ENCODE measurements at regions not wholly inside any gene's neighbourhood (a gene's known extent, or its start where the extent isn't known, plus 50 kb on each side); places are given as distances from the start of the nearest gene placed in this dataset.

DNA sequence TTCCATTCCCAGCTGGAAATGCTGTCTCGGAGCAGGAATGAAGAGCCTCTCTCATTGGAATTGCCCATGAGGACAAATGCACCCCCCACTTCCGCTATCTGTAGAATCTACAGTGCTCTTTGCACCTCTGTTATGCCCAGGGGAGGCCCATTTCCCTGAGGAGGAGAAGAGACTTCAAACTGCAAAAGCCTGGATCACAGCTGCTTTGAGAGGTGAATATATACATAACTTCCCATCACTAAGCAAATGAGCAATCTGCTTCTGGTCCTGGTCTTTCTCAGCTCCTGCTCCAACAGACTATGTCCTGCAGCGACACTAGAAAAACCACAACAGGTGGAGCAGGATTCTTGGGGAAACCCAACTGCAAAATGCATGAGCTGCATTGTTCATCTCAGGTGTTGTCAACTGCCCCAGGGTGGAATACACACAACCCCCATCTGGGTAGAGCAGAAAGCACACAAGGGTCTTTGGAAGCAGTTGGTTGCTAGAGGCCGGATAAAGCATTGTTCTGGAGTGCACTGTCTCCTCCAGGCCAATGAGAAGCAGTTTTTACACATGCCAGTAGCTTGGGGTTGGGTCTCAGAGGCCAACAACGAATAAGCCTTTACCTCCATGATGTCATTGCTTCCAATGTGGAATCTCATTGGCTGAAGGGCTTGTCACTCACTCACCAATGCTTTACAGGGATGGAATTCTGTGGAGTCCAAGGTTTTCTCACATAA is 67.7 kb upstream of the RAB4A start:
- Mint-ChIP-seq H3K4me1 (ENCODE audit: low read depth) (peaks cover 12% of the 10 kb centered on the region), H3K9me3 (no peaks in the 10 kb centered on the region; the same call in 1 of the 2 replicates), H3K36me3 (ENCODE audit: low read depth) (no peaks in the 10 kb centered on the region; the same call in 1 of the 2 replicates), H3K4me3 (no peak overlapping the region), H3K27ac (no peak overlapping the region), H3K27me3 (ENCODE audit: insufficient read depth) (peaks cover 8% of the 10 kb centered on the region; the same call in 1 of the 2 replicates)
- TF ChIP-seq CTCF (IDR thresholded peaks at IDR 0.05) = no peak
- DNase-seq = peak; percentile 72

DNA sequence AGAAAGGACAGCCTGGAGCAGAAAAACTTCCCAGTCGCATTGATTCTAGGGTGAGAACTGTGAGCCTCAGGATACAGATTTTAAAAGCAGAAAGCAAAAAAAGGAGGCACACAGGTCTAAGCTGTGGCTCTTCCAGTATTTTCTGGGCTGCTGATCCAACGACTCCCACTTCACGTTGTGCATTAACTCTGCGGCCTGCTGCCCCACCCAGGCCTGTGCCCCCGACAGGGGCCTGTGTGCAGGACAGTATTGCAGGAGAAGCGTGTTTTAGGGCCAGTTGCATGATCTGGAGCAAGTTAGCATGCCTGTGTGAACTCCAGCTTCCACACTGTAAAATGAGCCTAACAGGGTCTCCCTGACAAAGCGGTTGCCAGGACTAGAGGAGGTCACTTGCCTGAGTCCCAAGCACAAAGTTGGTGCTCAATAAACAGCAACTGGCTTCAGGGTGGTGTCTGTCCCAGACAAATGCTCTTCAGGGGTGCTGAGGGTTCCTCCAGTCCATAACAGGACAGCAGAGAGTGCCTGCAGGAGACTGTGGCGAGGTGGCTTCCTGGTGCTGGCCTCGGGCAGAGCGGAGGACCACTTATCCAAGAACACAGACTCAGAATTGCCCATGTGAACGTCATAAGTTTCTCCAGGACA is 66.8 kb upstream of the RAB4A start:
- peaks cover 9% of the 10 kb centered on the region; the same call in 1 of the 2 replicates for H3K27me3 Mint-ChIP-seq (ENCODE audit: insufficient read depth)
- H3K4me3 Mint-ChIP-seq = no peak overlapping the region
- H3K27ac Mint-ChIP-seq = no peak overlapping the region
- H3K36me3 Mint-ChIP-seq (ENCODE audit: low read depth) = no peaks in the 10 kb centered on the region; the same call in 1 of the 2 replicates
- DNase-seq = no peak
- TF ChIP-seq CTCF (IDR thresholded peaks at IDR 0.05) = no peak
- no peaks in the 10 kb centered on the region; the same call in 1 of the 2 replicates for H3K9me3 Mint-ChIP-seq
- peaks cover 12% of the 10 kb centered on the region for H3K4me1 Mint-ChIP-seq (ENCODE audit: low read depth)

GRCh38 chr1:229204921-229205777 is 65.8 kb upstream of the RAB4A start:
- no peaks in the 10 kb centered on the region; the same call in 1 of the 2 replicates for H3K9me3 Mint-ChIP-seq
- peak; percentile 78 for DNase-seq
- H3K36me3 Mint-ChIP-seq (ENCODE audit: low read depth) = no peaks in the 10 kb centered on the region; the same call in 1 of the 2 replicates
- no peak for TF ChIP-seq CTCF (IDR thresholded peaks at IDR 0.05)
- peaks cover 12% of the 10 kb centered on the region for H3K4me1 Mint-ChIP-seq (ENCODE audit: low read depth)
- H3K27me3 Mint-ChIP-seq (ENCODE audit: insufficient read depth) = peaks cover 9% of the 10 kb centered on the region; the same call in 1 of the 2 replicates
- H3K4me3 Mint-ChIP-seq = peak overlapping the region; percentile 37; the same call in 1 of the 2 replicates
- H3K27ac Mint-ChIP-seq = peak overlapping the region; percentile 76

DNA sequence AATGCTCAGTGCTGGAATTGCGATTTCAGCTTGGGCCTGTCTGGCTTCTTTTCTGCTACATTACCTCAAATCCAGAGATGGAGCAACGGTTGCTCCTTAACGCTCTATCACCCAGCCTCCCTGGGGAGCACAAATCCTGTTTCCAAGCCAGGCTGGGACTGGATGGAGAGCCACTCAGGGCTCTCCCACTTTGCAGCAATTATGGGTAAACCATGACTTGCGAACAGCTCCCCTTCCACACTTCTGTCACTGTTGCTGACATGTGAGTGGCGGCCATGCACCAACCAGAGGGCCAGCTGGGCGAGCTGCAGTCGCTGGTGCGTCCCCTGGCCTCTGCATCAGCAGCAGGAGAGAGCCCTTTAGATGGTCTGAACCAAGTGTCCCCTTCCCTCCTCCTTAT is 65.1 kb upstream of the RAB4A start:
- no peaks in the 10 kb centered on the region; the same call in 1 of the 2 replicates for H3K9me3 Mint-ChIP-seq
- H3K4me3 Mint-ChIP-seq = no peak overlapping the region
- H3K36me3 Mint-ChIP-seq (ENCODE audit: low read depth) = no peaks in the 10 kb centered on the region; the same call in 1 of the 2 replicates
- DNase-seq = no peak
- peaks cover 12% of the 10 kb centered on the region for H3K4me1 Mint-ChIP-seq (ENCODE audit: low read depth)
- TF ChIP-seq CTCF (IDR thresholded peaks at IDR 0.05) = no peak
- H3K27me3 Mint-ChIP-seq (ENCODE audit: insufficient read depth) = peaks cover 9% of the 10 kb centered on the region; the same call in 1 of the 2 replicates
- H3K27ac Mint-ChIP-seq = no peak overlapping the region

DNA sequence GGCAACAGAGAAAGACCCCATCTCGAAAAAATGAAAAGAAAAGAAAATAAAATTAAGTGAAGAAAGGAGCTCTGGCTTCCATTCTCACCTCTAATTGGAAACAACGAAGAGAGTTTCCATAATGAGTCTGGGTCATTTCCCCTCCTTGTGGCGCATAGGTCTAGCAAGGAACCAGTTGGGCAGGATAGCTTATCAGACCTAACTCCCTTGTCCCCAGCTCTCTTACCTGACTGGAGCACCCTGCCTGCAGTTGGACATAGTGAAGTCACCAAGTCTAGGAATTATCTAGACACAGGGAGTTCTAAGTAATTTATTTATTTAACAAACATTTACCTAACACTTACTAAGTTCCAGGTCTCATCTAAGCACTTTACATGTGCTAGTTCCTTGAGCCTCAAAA is 63.0 kb upstream of the RAB4A start:
- H3K9me3 Mint-ChIP-seq = no peaks in the 10 kb centered on the region; the same call in 1 of the 2 replicates
- H3K36me3 Mint-ChIP-seq (ENCODE audit: low read depth) = no peaks in the 10 kb centered on the region
- H3K27me3 Mint-ChIP-seq (ENCODE audit: insufficient read depth) = peaks cover 9% of the 10 kb centered on the region; the same call in 1 of the 2 replicates

More for the DNA sequence above, 63.0 kb upstream of the RAB4A start:
- Mint-ChIP-seq H3K4me1 (ENCODE audit: low read depth) (peaks cover 12% of the 10 kb centered on the region), H3K4me3 (no peak overlapping the region), H3K27ac (no peak overlapping the region)
- no peak for TF ChIP-seq CTCF (IDR thresholded peaks at IDR 0.05)
- no peak for DNase-seq

Data from HFFc6 (cell line).